ENCODE measurements at regions not wholly inside any gene's neighbourhood (a gene's known extent, or its start where the extent isn't known, plus 50 kb on each side); places are given as distances from the start of the nearest gene placed in this dataset.
"Not testable (repeated sequence)": the region's sequence is repeated elsewhere in the genome, so short reads cannot be mapped to it uniquely, and the experiment has no call there.

DNA sequence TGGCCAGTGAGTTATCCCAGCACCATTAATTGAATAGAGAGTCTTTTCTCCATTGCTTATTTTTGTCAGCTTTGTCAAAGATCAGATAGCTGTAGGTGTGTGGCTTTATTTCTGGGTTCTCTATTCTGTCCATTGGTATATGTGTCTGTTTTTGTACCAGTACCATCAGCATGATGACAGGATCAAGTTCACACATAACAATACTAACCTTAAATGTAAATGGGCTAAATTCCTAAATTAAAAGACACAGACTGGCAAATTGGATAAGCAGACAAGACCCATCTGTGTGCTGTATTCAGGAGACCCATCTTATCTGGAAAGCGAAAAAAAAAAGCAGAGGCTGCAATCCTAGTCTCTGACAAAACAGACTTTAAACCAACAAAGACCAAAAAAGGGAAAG lies 154.8 kb downstream of the ABHD5 start:
- TF ChIP-seq, protein P1, sequence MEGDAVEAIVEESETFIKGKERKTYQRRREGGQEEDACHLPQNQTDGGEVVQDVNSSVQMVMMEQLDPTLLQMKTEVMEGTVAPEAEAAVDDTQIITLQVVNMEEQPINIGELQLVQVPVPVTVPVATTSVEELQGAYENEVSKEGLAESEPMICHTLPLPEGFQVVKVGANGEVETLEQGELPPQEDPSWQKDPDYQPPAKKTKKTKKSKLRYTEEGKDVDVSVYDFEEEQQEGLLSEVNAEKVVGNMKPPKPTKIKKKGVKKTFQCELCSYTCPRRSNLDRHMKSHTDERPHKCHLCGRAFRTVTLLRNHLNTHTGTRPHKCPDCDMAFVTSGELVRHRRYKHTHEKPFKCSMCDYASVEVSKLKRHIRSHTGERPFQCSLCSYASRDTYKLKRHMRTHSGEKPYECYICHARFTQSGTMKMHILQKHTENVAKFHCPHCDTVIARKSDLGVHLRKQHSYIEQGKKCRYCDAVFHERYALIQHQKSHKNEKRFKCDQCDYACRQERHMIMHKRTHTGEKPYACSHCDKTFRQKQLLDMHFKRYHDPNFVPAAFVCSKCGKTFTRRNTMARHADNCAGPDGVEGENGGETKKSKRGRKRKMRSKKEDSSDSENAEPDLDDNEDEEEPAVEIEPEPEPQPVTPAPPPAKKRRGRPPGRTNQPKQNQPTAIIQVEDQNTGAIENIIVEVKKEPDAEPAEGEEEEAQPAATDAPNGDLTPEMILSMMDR (conservative IDR thresholded peaks at IDR 0.05 in 1 of 2, IDR thresholded peaks at IDR 0.05 in 1 of 2; ENCODE audit: extremely low read depth in 1 of 2, insufficient read depth in 1 of 2, low read depth in 1 of 2, low read length in 2 of 2): not testable (repeated sequence)
- TF ChIP-seq EZH2 (IDR thresholded peaks at IDR 0.05; ENCODE audit: borderline replicate concordance, low read length): not testable (repeated sequence)

All from mammary epithelial cell (primary cell).